A549 (cell line): ENCODE measurements at regions not wholly inside any gene's neighbourhood (a gene's known extent, or its start where the extent isn't known, plus 50 kb on each side); places are given as distances from the start of the nearest gene placed in this dataset.

Source experiments
- ATAC-seq, 2 experiments: fragments of 200-7000 bp in 1 of 2; fragments of >200 bp in 1 of 2; cut with Nextera tagmentation in 1 of 2; cut with Tn5 transposase in 1 of 2; 3 replicates each; pipeline versions ENCODE4 v1.8.0 to v1.9.1; 2018 to 2020; ENCODE audit warnings: mild to moderate bottlenecking in 1 of 2, moderate library complexity in 1 of 2
- CTCF ChIA-PET: fragments of 300-600 bp; sonication (Branson Sonifier 250); formaldehyde crosslinking; extraction: SDS; loops from one replicate; lab custom pipeline; 2021; ENCODE audit warnings: antibody characterized with exemption, inconsistent platforms; lab: Yijun Ruan, JAX
- POLR2A ChIA-PET: fragments of 350-600 bp; formaldehyde crosslinking; extraction: SDS; loops from one replicate; lab custom pipeline; 2021; ENCODE audit warnings: antibody characterized with exemption, inconsistent platforms; lab: Yijun Ruan, JAX
- DNase-seq, 2 experiments: peaks; one replicate each; pipeline versions ENCODE4 v3.0.0 to v3.0.0-alpha.2; 2011 to 2016; ENCODE audit warnings: low read depth in 1 of 2, low spot score in 1 of 2
- FAIRE-seq: peaks from 2 replicates; lab custom pipeline; 2011; peaks lifted over from hg19 to GRCh38; lab: Jason Lieb, UNC
- H3K27ac ChIP-seq, 2 experiments: fragments of >200 bp; sonication (Bioruptor Twin); formaldehyde crosslinking; 3 replicates each; pipeline ENCODE4 v1.5.1; 2016 to 2017
- H3K4me1 ChIP-seq: fragments of >200 bp; sonication (Bioruptor Twin); formaldehyde crosslinking; 3 replicates; pipeline ENCODE4 v1.6.1; 2016
- H3K4me2 ChIP-seq: fragments of >200 bp; sonication (Bioruptor Twin); formaldehyde crosslinking; 3 replicates; pipeline ENCODE4 v1.6.1; 2016
- H3K4me3 ChIP-seq: fragments of >200 bp; sonication (Bioruptor Twin); formaldehyde crosslinking; 3 replicates; pipeline ENCODE4 v1.5.1; 2016
- H3K9me3 ChIP-seq: fragments of >200 bp; sonication (Bioruptor Twin); formaldehyde crosslinking; 3 replicates; pipeline ENCODE4 v1.6.1; 2016
- CBX8 ChIP-seq: fragments of 200-600 bp; sonication (generic); IDR thresholded peaks from 2 replicates; pipeline ENCODE4 v1.6.1; 2016
- CEBPB ChIP-seq, 2 experiments: fragments of >200 bp in 1 of 2; sonication (Bioruptor Twin) in 1 of 2; formaldehyde crosslinking in 1 of 2; IDR thresholded peaks; 2 replicates each; pipeline ENCODE4 v1.6.1; 2012 to 2016
- EHMT2 ChIP-seq: fragments of 200-600 bp; sonication (generic); IDR thresholded peaks from 2 replicates; pipeline ENCODE4 v1.6.1; 2016; ENCODE audit warnings: antibody characterized with exemption, low read depth, mild to moderate bottlenecking, moderate library complexity
- ESRRA ChIP-seq: fragments of 150-350 bp; IDR thresholded peaks from 2 replicates; pipeline ENCODE4 v1.6.1; 2014; ENCODE audit warnings: mild to moderate bottlenecking, low read length, borderline replicate concordance
- FOSL2 ChIP-seq, 2 experiments: fragments of 450-650 bp in 1 of 2; fragments of >200 bp in 1 of 2; sonication (Bioruptor Twin) in 1 of 2; formaldehyde crosslinking; IDR thresholded peaks; 2 replicates each; pipeline versions ENCODE4 v1.5.0 to v1.6.1; 2016 to 2020; ENCODE audit warnings: mild to moderate bottlenecking in 1 of 2, moderate library complexity in 1 of 2
- HEYL ChIP-seq: fragments of 250-450 bp; sonication (Bioruptor Pico); IDR thresholded peaks from 2 replicates; pipeline ENCODE4 v1.8.0; 2021; ENCODE audit warnings: mild to moderate bottlenecking, moderate library complexity
- HOXB13 ChIP-seq: fragments of 250-450 bp; sonication (Bioruptor Pico); IDR thresholded peaks from 2 replicates; pipeline ENCODE4 v1.5.0; 2020; ENCODE audit warnings: low read depth, mild to moderate bottlenecking, moderate library complexity
- JUN ChIP-seq, 2 experiments: fragments of >200 bp; sonication (Bioruptor Twin); formaldehyde crosslinking; IDR thresholded peaks; 2 replicates in 1 of 2; 3 replicates in 1 of 2; pipeline ENCODE4 v1.6.1; 2016 to 2017
- KDM1A ChIP-seq: fragments of 200-600 bp; sonication (generic); IDR thresholded peaks from 2 replicates; pipeline ENCODE4 v1.6.1; 2016; ENCODE audit warnings: low read depth, mild to moderate bottlenecking
- KDM5A ChIP-seq: fragments of 200-600 bp; sonication (generic); IDR thresholded peaks from 2 replicates; pipeline ENCODE4 v1.6.1; 2016; ENCODE audit warnings: antibody characterized with exemption, mild to moderate bottlenecking
- MAZ ChIP-seq: fragments of 150-350 bp; IDR thresholded peaks from 2 replicates; pipeline ENCODE4 v1.6.1; 2014; ENCODE audit warnings: antibody characterized with exemption, low read depth, low read length, borderline replicate concordance
- NPAS2 ChIP-seq: fragments of 250-450 bp; sonication (Bioruptor Pico); IDR thresholded peaks from 2 replicates; pipeline ENCODE4 v1.8.0; 2022; ENCODE audit warnings: mild to moderate bottlenecking, moderate library complexity, borderline replicate concordance
- RAD21 ChIP-seq, 2 experiments: fragments of >200 bp in 1 of 2; sonication (Bioruptor Twin) in 1 of 2; formaldehyde crosslinking in 1 of 2; IDR thresholded peaks in 1 of 2; conservative IDR thresholded peaks in 1 of 2; 2 replicates in 1 of 2; 3 replicates in 1 of 2; pipeline ENCODE4 v1.6.1; 2012 to 2018; ENCODE audit warnings: inconsistent platforms in 1 of 2
- RCOR1 ChIP-seq: fragments of 150-350 bp; IDR thresholded peaks from 2 replicates; pipeline ENCODE4 v1.6.1; 2014; ENCODE audit warnings: antibody characterized with exemption, low read length, low read depth
- SMC3 ChIP-seq: fragments of >200 bp; sonication (Bioruptor Twin); formaldehyde crosslinking; IDR thresholded peaks from 3 replicates; pipeline ENCODE4 v1.6.1; 2018; ENCODE audit warnings: inconsistent platforms
- SREBF2 ChIP-seq: fragments of 450-650 bp; IDR thresholded peaks from 2 replicates; pipeline ENCODE4 v1.6.1; 2014; ENCODE audit warnings: mild to moderate bottlenecking, moderate library complexity
- TFCP2L1 ChIP-seq: fragments of 250-450 bp; sonication (Bioruptor Pico); IDR thresholded peaks from 2 replicates; pipeline ENCODE4 v1.5.0; 2021; ENCODE audit warnings: mild to moderate bottlenecking
- ZFP36 ChIP-seq: fragments of 450-650 bp; IDR thresholded peaks from 2 replicates; pipeline ENCODE4 v1.6.1; 2014; ENCODE audit warnings: borderline replicate concordance; ENCODE audit not compliant: partially characterized antibody
- ZNF302 ChIP-seq: fragments of 250-450 bp; sonication (Bioruptor Pico); IDR thresholded peaks from 2 replicates; pipeline ENCODE4 v1.9.0; 2021; ENCODE audit warnings: inconsistent platforms, mild to moderate bottlenecking, moderate library complexity
- WGBS: methylation state at CpG from one replicate; pipeline ENCODE4 v1.1.6; 2017; ENCODE audit errors: missing lambda C conversion rate; 5-methylcytosine and 5-hydroxymethylcytosine counted together
- TF ChIP-seq, protein P1 (sequence below): fragments of >200 bp; sonication (Bioruptor Twin); formaldehyde crosslinking; IDR thresholded peaks from 3 replicates; pipeline ENCODE4 v1.5.1; 2016
- TF ChIP-seq, protein P2 (sequence below): fragments of 250-450 bp; sonication (Bioruptor Pico); IDR thresholded peaks from 2 replicates; pipeline ENCODE4 v1.5.0; 2021; ENCODE audit warnings: mild to moderate bottlenecking, moderate library complexity, borderline replicate concordance
- TF ChIP-seq, protein P3 (sequence below): IDR thresholded peaks from 2 replicates; pipeline ENCODE4 v1.6.1; 2012
- TF ChIP-seq, protein P4 (sequence below): fragments of 450-650 bp; IDR thresholded peaks from 2 replicates; pipeline ENCODE4 v1.6.1; 2014; ENCODE audit warnings: antibody characterized with exemption
- TF ChIP-seq, protein P5 (sequence below): fragments of 150-350 bp; IDR thresholded peaks from 2 replicates; pipeline ENCODE4 v1.6.1; 2014; ENCODE audit warnings: low read depth, mild to moderate bottlenecking, low read length
- TF ChIP-seq, protein P6 (sequence below): fragments of 250-450 bp; sonication (Bioruptor Pico); IDR thresholded peaks from 2 replicates; pipeline ENCODE4 v1.5.0; 2020; ENCODE audit warnings: low read depth, mild to moderate bottlenecking, moderate library complexity
- TF ChIP-seq, protein P7 (sequence below): fragments of 200-600 bp; sonication (generic); IDR thresholded peaks from 2 replicates; pipeline ENCODE4 v1.6.1; 2016; ENCODE audit warnings: antibody characterized with exemption, mild to moderate bottlenecking, moderate library complexity

DNA sequence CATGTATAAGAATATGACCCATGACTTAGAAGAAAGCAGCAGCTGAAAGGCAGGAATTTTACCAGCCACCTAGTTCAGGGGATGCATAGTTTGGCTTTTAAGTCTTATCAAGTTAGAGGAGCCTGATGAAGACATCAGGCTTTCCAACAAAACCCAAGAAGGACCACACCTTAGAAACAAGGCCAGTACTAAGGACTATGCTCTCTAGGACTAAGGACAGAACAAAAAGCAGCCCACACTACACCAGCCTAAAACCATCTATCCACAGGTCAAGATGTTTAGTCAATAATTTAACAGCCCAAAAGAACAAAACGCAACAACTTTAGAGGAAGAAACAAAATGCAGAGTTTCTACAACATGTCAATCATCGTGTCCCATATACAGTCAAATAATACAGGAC, 408.9 kb upstream of the RGMB start:
- no peak overlapping the region for H3K4me3 ChIP-seq
- no peaks in the 10 kb centered on the region for H3K4me1 ChIP-seq
- H3K9me3 ChIP-seq = 0 out of 3 replicates have a peak, but pooled peaks cover 3% of the 10 kb centered on the region
- H3K4me2 ChIP-seq = no peak overlapping the region
- FAIRE-seq (no peak), ATAC-seq (no peak), DNase-seq (no peak)
- TF ChIP-seq SMC3 (no peak), RCOR1 (no peak), KDM1A (no peak), ZNF302 (CRISPR knock-in tag) (no peak), FOSL2 (IDR thresholded peaks at IDR 0.05) (no peak), FOSL2 (CRISPR knock-in tag; IDR thresholded peaks at IDR 0.05) (no peak), HOXB13 (CRISPR knock-in tag) (no peak), MAZ (no peak), JUN (IDR thresholded peaks at IDR 0.05) (no peak), CBX8 (no peak), EHMT2 (no peak), CEBPB (IDR thresholded peaks at IDR 0.05) (no peak), HEYL (no peak), NPAS2 (CRISPR knock-in tag) (no peak)
- TF ChIP-seq, protein P1, sequence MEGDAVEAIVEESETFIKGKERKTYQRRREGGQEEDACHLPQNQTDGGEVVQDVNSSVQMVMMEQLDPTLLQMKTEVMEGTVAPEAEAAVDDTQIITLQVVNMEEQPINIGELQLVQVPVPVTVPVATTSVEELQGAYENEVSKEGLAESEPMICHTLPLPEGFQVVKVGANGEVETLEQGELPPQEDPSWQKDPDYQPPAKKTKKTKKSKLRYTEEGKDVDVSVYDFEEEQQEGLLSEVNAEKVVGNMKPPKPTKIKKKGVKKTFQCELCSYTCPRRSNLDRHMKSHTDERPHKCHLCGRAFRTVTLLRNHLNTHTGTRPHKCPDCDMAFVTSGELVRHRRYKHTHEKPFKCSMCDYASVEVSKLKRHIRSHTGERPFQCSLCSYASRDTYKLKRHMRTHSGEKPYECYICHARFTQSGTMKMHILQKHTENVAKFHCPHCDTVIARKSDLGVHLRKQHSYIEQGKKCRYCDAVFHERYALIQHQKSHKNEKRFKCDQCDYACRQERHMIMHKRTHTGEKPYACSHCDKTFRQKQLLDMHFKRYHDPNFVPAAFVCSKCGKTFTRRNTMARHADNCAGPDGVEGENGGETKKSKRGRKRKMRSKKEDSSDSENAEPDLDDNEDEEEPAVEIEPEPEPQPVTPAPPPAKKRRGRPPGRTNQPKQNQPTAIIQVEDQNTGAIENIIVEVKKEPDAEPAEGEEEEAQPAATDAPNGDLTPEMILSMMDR = no peak
- TF ChIP-seq, protein P2, sequence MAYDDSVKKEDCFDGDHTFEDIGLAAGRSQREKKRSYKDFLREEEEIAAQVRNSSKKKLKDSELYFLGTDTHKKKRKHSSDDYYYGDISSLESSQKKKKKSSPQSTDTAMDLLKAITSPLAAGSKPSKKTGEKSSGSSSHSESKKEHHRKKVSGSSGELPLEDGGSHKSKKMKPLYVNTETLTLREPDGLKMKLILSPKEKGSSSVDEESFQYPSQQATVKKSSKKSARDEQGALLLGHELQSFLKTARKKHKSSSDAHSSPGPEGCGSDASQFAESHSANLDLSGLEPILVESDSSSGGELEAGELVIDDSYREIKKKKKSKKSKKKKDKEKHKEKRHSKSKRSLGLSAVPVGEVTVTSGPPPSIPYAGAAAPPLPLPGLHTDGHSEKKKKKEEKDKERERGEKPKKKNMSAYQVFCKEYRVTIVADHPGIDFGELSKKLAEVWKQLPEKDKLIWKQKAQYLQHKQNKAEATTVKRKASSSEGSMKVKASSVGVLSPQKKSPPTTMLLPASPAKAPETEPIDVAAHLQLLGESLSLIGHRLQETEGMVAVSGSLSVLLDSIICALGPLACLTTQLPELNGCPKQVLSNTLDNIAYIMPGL (CRISPR knock-in tag) = no peak
- TF ChIP-seq, protein P3, sequence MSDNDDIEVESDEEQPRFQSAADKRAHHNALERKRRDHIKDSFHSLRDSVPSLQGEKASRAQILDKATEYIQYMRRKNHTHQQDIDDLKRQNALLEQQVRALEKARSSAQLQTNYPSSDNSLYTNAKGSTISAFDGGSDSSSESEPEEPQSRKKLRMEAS = no peak
- TF ChIP-seq, protein P4, sequence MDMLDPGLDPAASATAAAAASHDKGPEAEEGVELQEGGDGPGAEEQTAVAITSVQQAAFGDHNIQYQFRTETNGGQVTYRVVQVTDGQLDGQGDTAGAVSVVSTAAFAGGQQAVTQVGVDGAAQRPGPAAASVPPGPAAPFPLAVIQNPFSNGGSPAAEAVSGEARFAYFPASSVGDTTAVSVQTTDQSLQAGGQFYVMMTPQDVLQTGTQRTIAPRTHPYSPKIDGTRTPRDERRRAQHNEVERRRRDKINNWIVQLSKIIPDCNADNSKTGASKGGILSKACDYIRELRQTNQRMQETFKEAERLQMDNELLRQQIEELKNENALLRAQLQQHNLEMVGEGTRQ = no peak
- TF ChIP-seq, protein P5, sequence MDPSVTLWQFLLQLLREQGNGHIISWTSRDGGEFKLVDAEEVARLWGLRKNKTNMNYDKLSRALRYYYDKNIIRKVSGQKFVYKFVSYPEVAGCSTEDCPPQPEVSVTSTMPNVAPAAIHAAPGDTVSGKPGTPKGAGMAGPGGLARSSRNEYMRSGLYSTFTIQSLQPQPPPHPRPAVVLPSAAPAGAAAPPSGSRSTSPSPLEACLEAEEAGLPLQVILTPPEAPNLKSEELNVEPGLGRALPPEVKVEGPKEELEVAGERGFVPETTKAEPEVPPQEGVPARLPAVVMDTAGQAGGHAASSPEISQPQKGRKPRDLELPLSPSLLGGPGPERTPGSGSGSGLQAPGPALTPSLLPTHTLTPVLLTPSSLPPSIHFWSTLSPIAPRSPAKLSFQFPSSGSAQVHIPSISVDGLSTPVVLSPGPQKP = no peak
- TF ChIP-seq, protein P6, sequence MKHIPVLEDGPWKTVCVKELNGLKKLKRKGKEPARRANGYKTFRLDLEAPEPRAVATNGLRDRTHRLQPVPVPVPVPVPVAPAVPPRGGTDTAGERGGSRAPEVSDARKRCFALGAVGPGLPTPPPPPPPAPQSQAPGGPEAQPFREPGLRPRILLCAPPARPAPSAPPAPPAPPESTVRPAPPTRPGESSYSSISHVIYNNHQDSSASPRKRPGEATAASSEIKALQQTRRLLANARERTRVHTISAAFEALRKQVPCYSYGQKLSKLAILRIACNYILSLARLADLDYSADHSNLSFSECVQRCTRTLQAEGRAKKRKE (CRISPR knock-in tag) = no peak
- POLR2A ChIA-PET = no interaction called here
- 20% methylated on average over 2 of the region's 2 CpGs for WGBS
- CTCF ChIA-PET = no interaction called here
- no peak overlapping the region for H3K27ac ChIP-seq

DNA sequence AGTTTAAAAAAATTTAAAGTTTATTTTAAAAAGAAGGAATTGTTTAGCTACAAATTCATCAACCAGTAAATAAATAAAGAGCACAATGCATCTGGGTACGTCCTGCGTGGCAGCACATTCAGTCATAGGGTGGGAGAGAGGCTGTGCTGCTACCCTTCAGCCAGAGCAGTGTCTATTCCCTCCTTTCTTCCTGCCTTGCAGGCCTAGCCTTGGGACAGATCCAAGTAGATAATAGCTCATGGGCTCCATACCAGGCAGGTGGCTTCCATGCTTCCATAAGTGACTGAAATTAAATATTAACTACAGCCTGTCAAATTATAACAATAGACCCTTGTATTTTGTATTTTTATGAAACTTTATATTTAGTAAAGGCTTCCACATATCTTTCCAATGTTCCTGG, 408.3 kb upstream of the RGMB start:
- ChIA-PET POLR2A (no interaction called here), CTCF (no interaction called here)
- no peaks in the 10 kb centered on the region for H3K4me1 ChIP-seq
- H3K4me2 ChIP-seq = no peak overlapping the region
- no peak for ATAC-seq
- no peak overlapping the region for H3K4me3 ChIP-seq
- no peak for TF ChIP-seq TFCP2L1 (CRISPR knock-in tag)
- TF ChIP-seq ZFP36 = no peak
- no peak for TF ChIP-seq RAD21 (conservative IDR thresholded peaks at IDR 0.05 in 1 of 2, IDR thresholded peaks at IDR 0.05 in 1 of 2)
- TF ChIP-seq SREBF2 = no peak
- TF ChIP-seq, protein P7, sequence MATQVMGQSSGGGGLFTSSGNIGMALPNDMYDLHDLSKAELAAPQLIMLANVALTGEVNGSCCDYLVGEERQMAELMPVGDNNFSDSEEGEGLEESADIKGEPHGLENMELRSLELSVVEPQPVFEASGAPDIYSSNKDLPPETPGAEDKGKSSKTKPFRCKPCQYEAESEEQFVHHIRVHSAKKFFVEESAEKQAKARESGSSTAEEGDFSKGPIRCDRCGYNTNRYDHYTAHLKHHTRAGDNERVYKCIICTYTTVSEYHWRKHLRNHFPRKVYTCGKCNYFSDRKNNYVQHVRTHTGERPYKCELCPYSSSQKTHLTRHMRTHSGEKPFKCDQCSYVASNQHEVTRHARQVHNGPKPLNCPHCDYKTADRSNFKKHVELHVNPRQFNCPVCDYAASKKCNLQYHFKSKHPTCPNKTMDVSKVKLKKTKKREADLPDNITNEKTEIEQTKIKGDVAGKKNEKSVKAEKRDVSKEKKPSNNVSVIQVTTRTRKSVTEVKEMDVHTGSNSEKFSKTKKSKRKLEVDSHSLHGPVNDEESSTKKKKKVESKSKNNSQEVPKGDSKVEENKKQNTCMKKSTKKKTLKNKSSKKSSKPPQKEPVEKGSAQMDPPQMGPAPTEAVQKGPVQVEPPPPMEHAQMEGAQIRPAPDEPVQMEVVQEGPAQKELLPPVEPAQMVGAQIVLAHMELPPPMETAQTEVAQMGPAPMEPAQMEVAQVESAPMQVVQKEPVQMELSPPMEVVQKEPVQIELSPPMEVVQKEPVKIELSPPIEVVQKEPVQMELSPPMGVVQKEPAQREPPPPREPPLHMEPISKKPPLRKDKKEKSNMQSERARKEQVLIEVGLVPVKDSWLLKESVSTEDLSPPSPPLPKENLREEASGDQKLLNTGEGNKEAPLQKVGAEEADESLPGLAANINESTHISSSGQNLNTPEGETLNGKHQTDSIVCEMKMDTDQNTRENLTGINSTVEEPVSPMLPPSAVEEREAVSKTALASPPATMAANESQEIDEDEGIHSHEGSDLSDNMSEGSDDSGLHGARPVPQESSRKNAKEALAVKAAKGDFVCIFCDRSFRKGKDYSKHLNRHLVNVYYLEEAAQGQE = no peak
- TF ChIP-seq SMC3 = no peak
- TF ChIP-seq KDM5A = no peak
- TF ChIP-seq ESRRA = no peak
- H3K9me3 ChIP-seq = 0 out of 3 replicates have a peak, but pooled peaks cover 3% of the 10 kb centered on the region
- H3K27ac ChIP-seq = no peak overlapping the region
- no peak for DNase-seq
- FAIRE-seq = no peak
- 23% methylated on average over 2 of the region's 2 CpGs for WGBS
